ENCODE measurements at regions not wholly inside any gene's neighbourhood (a gene's known extent, or its start where the extent isn't known, plus 50 kb on each side); places are given as distances from the start of the nearest gene placed in this dataset.

GRCh38 chr10:117725993-117726392 is 183.4 kb downstream of the EMX2 start:
- no peaks in the 10 kb centered on the region for H3K27me3 ChIP-seq (ENCODE audit: insufficient read depth, low read length)

GRCh38 chr10:117726596-117727295 is 184.2 kb downstream of the EMX2 start:
- Histone ChIP-seq H3K4me3 (ENCODE audit: low read depth, low read length, poor library complexity, severe bottlenecking) (no peak overlapping the region), H2AFZ (ENCODE audit: low read length) (no peak overlapping the region), H3K9ac (ENCODE audit: low read length) (no peak overlapping the region), H3K27me3 (ENCODE audit: insufficient read depth, low read length) (no peaks in the 10 kb centered on the region), H3K9me2 (ENCODE audit: low read depth, low read length) (no peaks in the 10 kb centered on the region), H3K4me2 (ENCODE audit: low read length) (no peak overlapping the region), H3K79me2 (ENCODE audit: insufficient read depth, low read length) (no peaks in the 10 kb centered on the region), H3K27ac (ENCODE audit: low read depth, low read length, poor library complexity, severe bottlenecking) (no peak overlapping the region), H3K36me3 (ENCODE audit: insufficient read depth, low read length) (no peaks in the 10 kb centered on the region), H4K20me1 (ENCODE audit: insufficient read depth, low read length) (no peaks in the 10 kb centered on the region), H3K9me3 (ENCODE audit: low read length) (no peaks in the 10 kb centered on the region), H3K4me1 (ENCODE audit: insufficient read depth, low read length, severe bottlenecking) (no peaks in the 10 kb centered on the region), H3F3A (ENCODE audit: insufficient read depth, low read length) (no peaks in the 10 kb centered on the region)
- TF ChIP-seq CTCF (IDR thresholded peaks at IDR 0.05; ENCODE audit: low read length) = no peak
- no peak for TF ChIP-seq EZH2 (IDR thresholded peaks at IDR 0.05; ENCODE audit: borderline replicate concordance, low read length)

More at GRCh38 chr10:117725993-117726392, 183.4 kb downstream of the EMX2 start:
- no peak overlapping the region for H3K4me2 ChIP-seq (ENCODE audit: low read length)
- no peaks in the 10 kb centered on the region for H3K79me2 ChIP-seq (ENCODE audit: insufficient read depth, low read length)
- no peaks in the 10 kb centered on the region for H3K9me2 ChIP-seq (ENCODE audit: low read depth, low read length)
- H3F3A ChIP-seq (ENCODE audit: insufficient read depth, low read length) = no peaks in the 10 kb centered on the region
- H4K20me1 ChIP-seq (ENCODE audit: insufficient read depth, low read length) = no peaks in the 10 kb centered on the region
- H3K9ac ChIP-seq (ENCODE audit: low read length) = no peak overlapping the region
- H3K4me1 ChIP-seq (ENCODE audit: insufficient read depth, low read length, severe bottlenecking) = no peaks in the 10 kb centered on the region
- no peaks in the 10 kb centered on the region for H3K9me3 ChIP-seq (ENCODE audit: low read length)
- H3K4me3 ChIP-seq (ENCODE audit: low read depth, low read length, poor library complexity, severe bottlenecking) = no peak overlapping the region
- H3K36me3 ChIP-seq (ENCODE audit: insufficient read depth, low read length) = no peaks in the 10 kb centered on the region
- no peak overlapping the region for H3K27ac ChIP-seq (ENCODE audit: low read depth, low read length, poor library complexity, severe bottlenecking)
- H2AFZ ChIP-seq (ENCODE audit: low read length) = no peak overlapping the region
- TF ChIP-seq CTCF (IDR thresholded peaks at IDR 0.05; ENCODE audit: low read length) (no peak), EZH2 (IDR thresholded peaks at IDR 0.05; ENCODE audit: borderline replicate concordance, low read length) (no peak)

DNA sequence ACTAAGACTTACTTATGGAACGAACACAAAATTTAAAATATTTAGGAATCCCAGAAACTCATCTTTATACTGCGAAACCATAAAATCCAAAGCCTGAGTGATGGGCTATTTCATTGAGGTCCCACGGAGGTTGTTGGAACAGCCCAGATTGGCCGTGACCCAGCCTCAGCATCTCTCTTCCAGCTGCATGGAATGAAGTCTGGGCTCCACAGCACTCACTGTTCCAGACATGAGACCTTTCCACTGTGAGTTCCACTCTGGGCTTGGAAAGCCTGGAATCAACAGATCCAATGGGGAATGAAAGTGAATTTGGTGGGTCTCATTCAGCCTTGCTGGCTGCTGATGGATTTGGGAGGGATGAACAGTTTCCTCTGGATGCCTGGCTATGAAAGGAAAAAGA is 184.9 kb downstream of the EMX2 start:
- no peak for TF ChIP-seq EZH2 (IDR thresholded peaks at IDR 0.05; ENCODE audit: borderline replicate concordance, low read length)
- no peak for TF ChIP-seq CTCF (IDR thresholded peaks at IDR 0.05; ENCODE audit: low read length)
- no peaks in the 10 kb centered on the region for H3K27me3 ChIP-seq (ENCODE audit: insufficient read depth, low read length)
- H3K9me2 ChIP-seq (ENCODE audit: low read depth, low read length) = no peaks in the 10 kb centered on the region
- H3K9ac ChIP-seq (ENCODE audit: low read length) = no peak overlapping the region
- H2AFZ ChIP-seq (ENCODE audit: low read length) = no peak overlapping the region
- no peaks in the 10 kb centered on the region for H3K9me3 ChIP-seq (ENCODE audit: low read length)
- no peaks in the 10 kb centered on the region for H3F3A ChIP-seq (ENCODE audit: insufficient read depth, low read length)
- no peaks in the 10 kb centered on the region for H4K20me1 ChIP-seq (ENCODE audit: insufficient read depth, low read length)
- H3K36me3 ChIP-seq (ENCODE audit: insufficient read depth, low read length) = no peaks in the 10 kb centered on the region
- no peaks in the 10 kb centered on the region for H3K4me1 ChIP-seq (ENCODE audit: insufficient read depth, low read length, severe bottlenecking)
- H3K4me2 ChIP-seq (ENCODE audit: low read length) = no peak overlapping the region
- no peak overlapping the region for H3K4me3 ChIP-seq (ENCODE audit: low read depth, low read length, poor library complexity, severe bottlenecking)
- H3K27ac ChIP-seq (ENCODE audit: low read depth, low read length, poor library complexity, severe bottlenecking) = no peak overlapping the region
- no peaks in the 10 kb centered on the region for H3K79me2 ChIP-seq (ENCODE audit: insufficient read depth, low read length)

All from OCI-LY1 (cell line).